GM12891 (cell line): ENCODE measurements at regions not wholly inside any gene's neighbourhood (a gene's known extent, or its start where the extent isn't known, plus 50 kb on each side); places are given as distances from the start of the nearest gene placed in this dataset.

Source experiments
- DNase-seq: peaks from one replicate; pipeline ENCODE4 v3.0.0; 2011; ENCODE audit warnings: low spot score; ENCODE audit not compliant: insufficient read length
- FAIRE-seq: peaks from 2 replicates; lab custom pipeline; 2011; peaks lifted over from hg19 to GRCh38; lab: Jason Lieb, UNC
- PAX5 ChIP-seq: IDR thresholded peaks from 2 replicates; pipeline ENCODE4 v1.6.1; 2011; ENCODE audit warnings: low read length, moderate library complexity, mild to moderate bottlenecking; ENCODE audit not compliant: insufficient read depth, severe bottlenecking
- POLR2A ChIP-seq: IDR thresholded peaks from 2 replicates; pipeline ENCODE4 v1.6.1; 2011; ENCODE audit warnings: low read depth, low read length, control low read depth
- POLR2AphosphoS5 ChIP-seq: IDR thresholded peaks from 2 replicates; pipeline ENCODE4 v1.6.1; 2011; ENCODE audit warnings: low read depth, low read length, control low read depth
- POU2F2 ChIP-seq: IDR thresholded peaks from 2 replicates; pipeline ENCODE4 v1.6.1; 2011; ENCODE audit warnings: low read depth, mild to moderate bottlenecking, control low read depth, low read length, moderate library complexity
- SPI1 ChIP-seq: IDR thresholded peaks from 2 replicates; pipeline ENCODE4 v1.6.1; 2011; ENCODE audit warnings: low read depth, low read length, control low read depth
- TAF1 ChIP-seq: IDR thresholded peaks from 2 replicates; pipeline ENCODE4 v1.6.1; 2011; ENCODE audit warnings: low read depth, low read length, control low read depth

DNA sequence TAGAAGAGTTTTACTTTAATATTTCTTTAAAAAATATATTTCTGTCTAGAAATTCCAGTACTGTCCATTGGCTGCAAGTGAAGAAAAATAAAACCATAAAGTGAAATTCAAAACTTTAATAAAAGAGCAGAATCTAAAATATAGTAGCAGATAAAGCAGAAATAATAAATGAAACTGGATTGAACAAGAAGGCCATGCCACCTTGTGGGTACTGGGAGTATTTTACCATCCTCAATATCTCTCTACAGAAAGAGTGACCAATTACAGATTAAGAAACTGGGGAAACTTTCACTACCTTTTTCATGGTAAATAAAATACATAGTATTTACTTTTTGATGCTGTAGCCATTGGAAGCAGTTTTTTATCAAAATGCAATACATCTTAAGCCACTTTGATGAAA lies 220.5 kb downstream of the BCAT1 start:
- no peak for FAIRE-seq
- DNase-seq, result no peak
- no peak for TF ChIP-seq PAX5
- TF ChIP-seq SPI1, result no peak
- no peak for TF ChIP-seq POLR2AphosphoS5
- no peak for TF ChIP-seq TAF1
- TF ChIP-seq POU2F2, result no peak

DNA sequence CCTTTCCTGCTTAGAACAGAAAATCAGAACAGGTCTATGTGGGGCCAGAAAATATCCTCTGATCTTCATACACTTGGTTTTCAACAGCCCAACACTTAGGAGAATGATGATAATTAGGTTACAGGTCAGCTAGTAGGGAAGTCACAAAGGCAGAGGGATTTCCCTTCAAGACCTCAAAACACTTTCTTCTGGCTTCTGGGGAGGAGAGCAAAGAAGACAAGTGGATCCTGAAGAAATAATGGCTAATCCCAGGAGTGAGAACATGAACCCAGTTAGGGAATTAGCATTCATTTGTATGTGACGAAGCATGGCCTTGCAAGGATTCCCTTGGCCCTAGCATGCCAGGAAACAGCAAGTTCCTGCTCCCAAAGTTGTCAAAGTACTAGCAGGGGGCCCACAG lies 223.3 kb downstream of the BCAT1 start:
- TF ChIP-seq SPI1, result no peak
- FAIRE-seq (no peak), DNase-seq (no peak)

DNA sequence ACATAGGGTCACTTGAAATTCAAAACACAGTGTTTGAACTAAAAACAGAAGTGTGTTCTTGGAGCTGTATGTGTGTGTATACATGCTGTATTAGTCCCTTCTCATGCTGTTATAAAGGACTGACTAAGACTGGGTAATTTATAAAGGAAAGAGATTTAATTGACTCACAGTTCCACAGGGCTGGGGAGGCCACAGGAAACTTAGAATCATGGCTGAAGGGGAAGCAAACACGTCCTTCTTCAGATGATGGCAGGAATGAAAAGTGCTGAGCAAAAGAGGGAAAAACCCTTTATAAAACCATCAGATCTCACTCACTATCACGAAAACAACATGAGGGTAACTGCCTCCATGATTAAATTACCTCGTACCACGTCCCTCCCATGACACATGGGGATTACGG lies 224.1 kb downstream of the BCAT1 start:
- no peak for FAIRE-seq
- TF ChIP-seq TAF1 (no peak), POU2F2 (no peak), POLR2AphosphoS5 (no peak), POLR2A (no peak), PAX5 (no peak), SPI1 (no peak)
- DNase-seq, result no peak

DNA sequence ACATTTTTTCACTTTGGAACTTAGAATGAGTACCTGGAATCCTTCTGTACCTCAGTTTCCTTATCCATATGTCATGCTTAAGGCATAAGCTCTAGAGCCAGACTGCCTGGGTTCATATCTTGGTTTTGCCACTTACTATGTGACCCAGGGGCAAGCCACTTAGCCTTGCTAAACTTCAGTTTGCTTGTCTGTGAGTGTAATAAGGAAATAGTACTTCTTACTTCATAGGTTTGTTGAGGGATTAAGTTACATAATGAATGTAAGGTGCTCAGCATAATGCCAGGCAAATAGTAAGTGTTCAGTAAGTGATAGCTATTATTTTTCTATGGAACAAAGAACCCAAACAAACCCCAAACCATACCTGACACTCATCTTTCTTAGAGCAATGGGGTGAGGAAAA lies 225.1 kb downstream of the BCAT1 start:
- TF ChIP-seq SPI1 (no peak), PAX5 (no peak)
- no peak for DNase-seq
- no peak for FAIRE-seq

DNA sequence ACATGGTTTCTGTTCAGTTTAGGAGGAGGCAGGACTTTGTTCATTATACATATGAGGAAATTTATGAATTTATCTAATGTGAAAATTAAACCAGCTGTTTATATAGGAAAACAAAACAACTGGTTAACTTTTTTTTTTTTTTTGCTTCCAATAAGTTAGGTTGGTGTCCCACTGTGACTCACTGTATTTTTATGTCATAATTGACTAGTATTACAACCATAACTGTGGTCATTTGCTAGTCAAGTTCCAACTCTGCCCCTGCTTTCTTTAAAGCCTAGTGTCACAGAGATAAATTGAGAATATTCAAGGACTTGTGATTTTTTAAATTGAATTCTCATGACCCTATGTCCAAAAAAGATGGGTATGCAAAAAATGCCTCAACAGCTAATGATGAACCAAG lies 227.7 kb downstream of the BCAT1 start:
- DNase-seq (no peak), FAIRE-seq (no peak)
- TF ChIP-seq POLR2A, result no peak
- TF ChIP-seq TAF1, result no peak
- no peak for TF ChIP-seq POU2F2
- no peak for TF ChIP-seq PAX5

DNA sequence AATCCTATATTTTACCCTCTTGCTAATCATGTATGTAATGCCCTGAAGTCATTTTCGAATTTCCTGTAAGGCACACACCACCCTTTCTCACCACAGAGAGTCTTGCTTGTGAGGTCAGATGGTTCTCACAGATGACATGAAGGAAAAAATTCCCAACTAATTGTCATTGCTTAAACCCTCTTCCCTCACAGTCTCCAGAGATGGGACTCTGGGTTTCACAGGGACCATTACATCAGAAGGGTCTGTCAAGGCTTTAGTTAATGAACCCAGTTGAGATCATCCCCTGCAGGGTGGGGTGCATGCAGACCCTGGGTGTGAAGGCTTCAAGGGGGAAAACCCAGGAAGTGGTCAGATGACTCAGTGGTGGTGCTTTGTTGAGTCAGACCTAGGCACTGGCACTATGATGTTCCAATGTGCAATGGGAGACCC lies 229.6 kb downstream of the BCAT1 start:
- FAIRE-seq (peak; percentile 78), DNase-seq (no peak)
- 0 out of 2 replicates have a peak, but pooled peaks have one; percentile 66 for TF ChIP-seq POU2F2
- TF ChIP-seq SPI1, result no peak

DNA sequence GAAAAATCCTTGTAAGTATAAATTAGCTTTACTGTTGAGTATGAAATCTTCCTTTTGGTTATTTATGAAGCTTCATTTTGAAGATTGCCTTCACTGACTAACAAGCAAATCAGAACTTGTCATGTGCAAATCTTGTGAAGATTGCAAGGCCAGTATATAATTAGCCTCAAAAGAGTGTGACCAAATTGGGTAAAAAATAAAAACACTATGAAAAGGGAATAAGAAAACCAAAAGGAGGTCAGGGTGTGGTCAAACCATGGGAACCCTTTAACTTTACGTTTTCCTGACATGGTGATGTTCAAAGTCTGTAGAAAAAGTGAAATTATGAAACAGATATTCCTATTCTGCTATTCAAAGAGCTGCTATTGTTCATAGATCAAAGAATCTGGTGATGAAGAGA lies 230.3 kb downstream of the BCAT1 start:
- no peak for FAIRE-seq
- DNase-seq, result no peak
- TF ChIP-seq SPI1, result no peak

DNA sequence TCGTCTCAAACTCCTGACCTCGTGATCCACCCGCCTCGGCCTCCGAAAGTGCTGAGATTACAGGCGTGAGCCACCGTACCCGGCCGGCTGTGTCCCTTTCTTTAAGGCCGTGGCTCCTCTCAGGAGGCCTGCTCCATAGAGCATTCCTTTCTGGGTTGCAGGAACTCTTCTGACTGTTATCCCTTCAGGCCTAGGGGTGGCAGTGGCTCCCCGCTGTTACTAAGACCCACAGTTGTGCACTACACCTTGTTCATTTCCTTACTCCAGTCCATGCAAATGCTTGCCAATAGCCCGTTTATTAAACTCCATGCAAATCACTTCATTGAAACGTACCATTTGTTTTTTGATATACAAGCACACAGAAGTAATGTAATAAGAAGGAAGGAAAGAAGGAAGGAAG lies 234.7 kb downstream of the BCAT1 start:
- TF ChIP-seq POLR2AphosphoS5 (no peak), SPI1 (no peak), PAX5 (no peak), POLR2A (no peak), TAF1 (no peak), POU2F2 (no peak)
- DNase-seq (no peak), FAIRE-seq (no peak)

DNA sequence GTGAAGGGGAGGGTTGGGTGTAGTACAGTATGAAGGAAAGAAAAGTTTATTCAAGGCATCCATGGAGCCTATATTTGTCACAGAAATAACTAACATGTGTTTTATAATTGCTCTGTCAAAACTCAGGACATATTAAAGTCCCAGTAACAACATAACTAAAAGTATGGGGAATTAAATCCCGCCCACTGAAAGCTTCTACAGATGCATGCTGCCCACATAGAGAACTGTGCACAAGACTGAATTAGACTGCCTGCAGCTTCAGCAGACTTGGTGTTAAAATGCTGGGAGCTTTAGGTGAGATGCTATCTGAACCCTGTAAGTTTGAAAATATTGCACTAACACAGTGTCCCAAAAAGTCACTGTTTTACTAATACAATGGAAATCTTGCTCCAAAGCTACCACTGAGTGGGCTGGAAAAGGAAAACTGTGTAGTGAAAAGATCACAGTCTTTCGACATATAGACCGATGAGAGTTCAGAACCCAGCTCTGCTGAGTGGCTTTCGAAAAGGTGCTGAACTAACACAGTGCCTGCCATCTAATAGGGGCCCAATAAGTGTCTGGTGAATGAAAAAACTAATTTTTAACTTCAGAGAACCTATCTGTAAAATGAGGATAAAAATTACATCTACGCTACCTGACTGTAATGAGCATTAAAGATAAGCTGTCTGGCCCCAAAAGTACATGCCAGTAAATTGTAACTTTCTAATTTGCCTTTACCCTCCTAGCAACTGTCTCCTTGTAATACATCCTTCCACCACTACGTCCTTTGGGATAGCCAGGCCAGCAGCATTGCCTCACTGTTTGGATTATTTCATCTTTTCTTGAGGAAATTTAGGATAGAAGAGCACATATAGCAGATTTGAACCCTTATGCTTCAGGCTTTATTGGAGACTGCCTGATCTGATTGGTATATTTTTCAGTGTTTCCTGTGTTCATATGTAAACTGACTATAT lies 237.6 kb downstream of the BCAT1 start:
- DNase-seq (no peak), FAIRE-seq (no peak)
- TF ChIP-seq TAF1 (no peak), POLR2AphosphoS5 (no peak), PAX5 (no peak), POU2F2 (no peak), POLR2A (no peak), SPI1 (no peak)

DNA sequence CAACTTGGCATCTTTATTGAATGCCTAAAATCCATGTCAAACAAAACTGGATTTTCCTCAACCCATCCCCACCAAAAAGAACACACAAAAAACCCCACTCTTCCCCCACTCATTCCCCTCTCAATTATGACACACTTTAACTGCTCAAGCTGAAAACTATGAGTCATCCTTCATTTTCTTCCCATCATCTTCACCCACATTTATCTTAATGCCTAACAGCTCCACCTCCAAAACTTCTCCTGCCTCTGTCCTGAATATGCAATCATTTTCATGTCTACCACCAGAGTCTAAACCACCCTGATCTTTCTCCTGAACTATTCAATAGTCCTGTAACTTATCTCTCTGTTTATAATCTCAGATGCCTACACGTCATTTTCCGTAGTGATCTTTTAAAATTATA lies 239.7 kb downstream of the BCAT1 start:
- no peak for DNase-seq
- FAIRE-seq, result no peak
- no peak for TF ChIP-seq PAX5
- TF ChIP-seq POU2F2, result no peak
- TF ChIP-seq TAF1, result no peak
- TF ChIP-seq POLR2AphosphoS5, result no peak
- TF ChIP-seq POLR2A, result no peak
- TF ChIP-seq SPI1, result no peak

DNA sequence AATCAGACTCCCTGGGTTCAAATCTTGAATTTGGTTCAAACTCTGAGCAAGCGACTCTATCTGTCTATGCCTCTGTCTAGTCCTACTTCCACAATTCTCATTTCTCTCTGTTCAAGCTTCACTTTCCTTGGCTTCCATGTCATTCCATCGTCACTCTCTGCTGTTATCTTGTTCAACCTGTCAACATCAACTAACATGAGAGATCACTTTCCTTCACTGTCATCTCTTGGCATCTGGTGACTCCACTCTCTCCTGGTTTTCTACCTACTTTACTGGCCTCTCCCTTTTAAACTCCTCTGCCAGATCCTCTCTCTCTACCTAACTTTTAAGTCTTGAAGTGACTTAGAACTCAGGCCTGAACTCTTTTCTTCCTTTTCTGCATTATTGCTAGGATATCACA lies 240.2 kb downstream of the BCAT1 start:
- FAIRE-seq, result peak; percentile 31
- no peak for DNase-seq
- no peak for TF ChIP-seq POLR2AphosphoS5
- no peak for TF ChIP-seq TAF1
- TF ChIP-seq POLR2A, result no peak
- TF ChIP-seq PAX5, result no peak
- TF ChIP-seq SPI1, result no peak
- TF ChIP-seq POU2F2, result no peak
